Ishikawa (cell line): ENCODE measurements at regions not wholly inside any gene's neighbourhood (a gene's known extent, or its start where the extent isn't known, plus 50 kb on each side); places are given as distances from the start of the nearest gene placed in this dataset.

ENCODE experiments used
- EP300 ChIP-seq: IDR thresholded peaks from 2 replicates; pipeline ENCODE4 v1.6.1; 2012; ENCODE audit warnings: borderline replicate concordance
- FOXM1 ChIP-seq: IDR thresholded peaks from 2 replicates; pipeline ENCODE4 v1.6.1; 2012; ENCODE audit warnings: low read depth, borderline replicate concordance

DNA sequence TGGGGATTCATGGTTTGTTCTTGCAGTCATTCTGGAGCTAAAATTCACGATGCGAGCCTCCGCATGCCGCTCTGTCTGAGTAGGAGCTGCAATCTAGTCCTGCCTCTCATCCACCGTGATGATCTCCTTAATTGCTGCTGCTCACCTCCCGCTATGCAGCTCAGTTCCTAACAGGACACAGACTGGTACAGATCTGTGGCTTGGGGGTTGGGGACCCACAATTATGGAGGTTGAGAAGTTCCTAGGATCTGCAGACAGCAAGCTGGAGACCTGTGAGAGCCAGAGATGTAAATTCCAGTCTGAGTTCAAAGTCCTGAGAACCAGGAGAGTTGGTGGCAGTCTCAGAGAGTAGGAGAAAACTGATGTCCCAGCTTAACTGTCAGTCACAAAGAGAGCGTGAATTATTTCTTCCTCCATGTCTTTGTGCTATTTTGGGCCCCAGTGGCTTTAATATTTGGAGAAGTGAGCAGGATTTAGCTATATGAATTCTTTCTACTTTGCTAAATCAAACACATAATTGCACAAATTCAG lies 378.7 kb upstream of the MAN1A1 start:
- TF ChIP-seq EP300, result no peak
- no peak for TF ChIP-seq FOXM1
